GM20000 (cell line): ENCODE measurements at regions not wholly inside any gene's neighbourhood (a gene's known extent, or its start where the extent isn't known, plus 50 kb on each side); places are given as distances from the start of the nearest gene placed in this dataset.

Experiments
- DNase-seq: peaks from one replicate; pipeline ENCODE4 v3.0.0; 2012; ENCODE audit warnings: low spot score
- TF ChIP-seq, protein P1 (sequence below): IDR thresholded peaks from 2 replicates; pipeline ENCODE4 v1.5.1; 2012; ENCODE audit warnings: mild to moderate bottlenecking, control low read depth; ENCODE audit errors: extremely low read depth, missing control alignments

DNA sequence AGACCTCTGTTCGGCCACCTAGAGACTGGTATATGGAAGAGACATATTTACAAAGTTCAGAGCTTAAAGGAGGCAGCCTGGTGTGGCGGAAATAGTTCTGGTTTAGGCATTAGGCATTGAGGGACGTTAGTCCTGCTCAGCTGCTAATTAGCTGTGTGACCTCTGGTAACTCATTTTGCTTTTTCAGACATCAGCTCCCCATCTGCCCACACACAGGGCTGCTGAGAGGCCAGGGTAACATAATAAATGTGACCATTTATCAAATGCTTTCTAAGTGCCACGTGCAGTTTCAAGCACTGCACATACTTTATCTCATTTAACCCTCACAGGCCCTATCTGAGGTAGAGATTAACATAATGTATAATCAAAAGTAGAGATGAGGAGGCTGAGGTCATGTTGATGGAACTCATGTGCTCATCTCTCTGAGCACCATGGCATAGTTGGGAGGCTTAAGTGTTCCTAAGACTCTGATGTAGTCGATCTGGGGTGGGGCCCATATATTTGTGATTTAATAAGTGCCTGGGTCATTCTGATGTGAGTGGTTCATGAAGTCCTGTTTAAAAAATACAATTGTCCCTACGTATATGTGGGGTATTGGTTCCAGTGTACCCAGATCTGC lies 267.2 kb upstream of the PLXNA2 start:
- DNase-seq: no peak
- TF ChIP-seq, protein P1, sequence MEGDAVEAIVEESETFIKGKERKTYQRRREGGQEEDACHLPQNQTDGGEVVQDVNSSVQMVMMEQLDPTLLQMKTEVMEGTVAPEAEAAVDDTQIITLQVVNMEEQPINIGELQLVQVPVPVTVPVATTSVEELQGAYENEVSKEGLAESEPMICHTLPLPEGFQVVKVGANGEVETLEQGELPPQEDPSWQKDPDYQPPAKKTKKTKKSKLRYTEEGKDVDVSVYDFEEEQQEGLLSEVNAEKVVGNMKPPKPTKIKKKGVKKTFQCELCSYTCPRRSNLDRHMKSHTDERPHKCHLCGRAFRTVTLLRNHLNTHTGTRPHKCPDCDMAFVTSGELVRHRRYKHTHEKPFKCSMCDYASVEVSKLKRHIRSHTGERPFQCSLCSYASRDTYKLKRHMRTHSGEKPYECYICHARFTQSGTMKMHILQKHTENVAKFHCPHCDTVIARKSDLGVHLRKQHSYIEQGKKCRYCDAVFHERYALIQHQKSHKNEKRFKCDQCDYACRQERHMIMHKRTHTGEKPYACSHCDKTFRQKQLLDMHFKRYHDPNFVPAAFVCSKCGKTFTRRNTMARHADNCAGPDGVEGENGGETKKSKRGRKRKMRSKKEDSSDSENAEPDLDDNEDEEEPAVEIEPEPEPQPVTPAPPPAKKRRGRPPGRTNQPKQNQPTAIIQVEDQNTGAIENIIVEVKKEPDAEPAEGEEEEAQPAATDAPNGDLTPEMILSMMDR: no peak

DNA sequence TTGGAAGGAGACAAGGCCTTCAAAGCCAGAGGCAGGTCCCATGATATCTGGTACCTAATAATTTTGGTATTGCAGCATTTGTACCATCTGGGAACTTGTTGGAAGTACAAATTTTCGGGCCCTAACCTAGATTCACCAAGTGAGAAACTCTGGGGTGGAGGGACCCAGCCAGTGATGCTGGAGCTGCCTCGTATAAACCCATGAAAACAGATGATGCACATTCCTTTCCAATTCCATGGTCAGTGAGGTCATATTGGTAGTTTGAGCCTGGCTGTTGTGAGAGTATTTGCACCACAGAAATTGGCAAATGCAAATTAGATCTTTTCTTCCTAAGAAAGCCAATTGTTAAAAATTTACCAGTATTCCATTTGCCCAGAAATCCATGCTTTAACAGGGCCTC lies 269.6 kb upstream of the PLXNA2 start:
- DNase-seq: no peak
- TF ChIP-seq, protein P1: no peak

DNA sequence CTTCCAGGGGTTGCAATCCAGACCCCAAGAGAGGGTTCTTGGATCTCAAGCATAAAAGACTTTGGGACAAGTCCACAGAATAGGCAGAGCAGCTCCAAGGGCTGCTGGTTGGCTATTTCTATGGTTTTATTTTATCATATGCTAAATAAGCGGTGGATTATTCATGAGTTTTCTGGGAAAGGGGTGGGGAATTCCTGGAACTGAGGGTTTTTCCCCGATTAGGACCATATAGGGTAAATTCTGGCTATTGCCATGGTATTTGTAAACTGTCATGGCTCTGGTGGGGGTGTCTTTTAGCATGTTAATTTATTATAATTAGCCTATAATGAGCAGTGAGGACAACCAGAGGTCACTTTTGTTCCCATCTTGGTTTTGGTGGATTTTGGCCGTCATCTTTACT lies 270.9 kb upstream of the PLXNA2 start:
- TF ChIP-seq, protein P1: no peak
- DNase-seq: no peak

DNA sequence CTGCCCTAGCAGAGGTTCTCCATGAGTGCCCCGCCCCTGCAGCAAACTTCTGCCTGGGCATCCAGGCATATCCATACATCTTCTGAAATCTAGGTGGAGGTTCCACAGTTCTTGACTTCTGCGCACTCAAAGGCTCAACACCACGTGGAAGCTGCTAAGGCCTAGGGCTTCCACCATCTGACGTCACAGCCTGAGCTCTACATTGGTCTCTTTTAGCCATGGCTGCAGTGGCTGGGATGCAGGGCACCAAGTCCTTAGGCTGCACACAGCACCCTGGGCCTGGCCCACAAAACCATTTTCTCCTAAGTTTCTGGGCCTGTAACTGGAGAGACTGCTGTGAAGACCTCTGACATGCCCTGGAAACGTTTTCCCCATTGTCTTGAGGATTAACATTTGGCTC lies 272.6 kb upstream of the PLXNA2 start:
- TF ChIP-seq, protein P1: no peak
- no peak for DNase-seq

- TF ChIP-seq, protein P1: no peak
Measured at GRCh38 chr1:208520438-208521099, 276.4 kb upstream of the PLXNA2 start.

DNA sequence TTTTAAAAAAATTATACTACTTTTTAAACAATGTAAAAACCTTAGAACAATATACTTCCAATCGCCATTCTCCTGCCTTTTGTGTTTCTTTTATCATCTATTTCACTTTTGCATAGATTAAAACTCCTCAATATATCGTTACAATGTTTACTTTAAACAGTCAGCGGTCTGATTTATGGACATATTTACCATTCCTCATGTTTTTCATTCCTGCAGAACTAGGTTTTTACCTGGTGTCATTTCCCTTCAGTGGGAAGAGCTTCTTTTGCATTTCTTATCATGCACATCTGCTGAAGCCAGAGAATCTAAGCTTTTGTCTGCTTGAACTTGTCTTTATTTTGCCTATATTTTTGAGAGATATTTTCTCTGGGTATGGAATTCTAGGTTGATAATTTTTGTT lies 277.4 kb upstream of the PLXNA2 start:
- TF ChIP-seq, protein P1: no peak
- DNase-seq: no peak

More at GRCh38 chr1:208520438-208521099, 276.4 kb upstream of the PLXNA2 start:
- DNase-seq: no peak

DNA sequence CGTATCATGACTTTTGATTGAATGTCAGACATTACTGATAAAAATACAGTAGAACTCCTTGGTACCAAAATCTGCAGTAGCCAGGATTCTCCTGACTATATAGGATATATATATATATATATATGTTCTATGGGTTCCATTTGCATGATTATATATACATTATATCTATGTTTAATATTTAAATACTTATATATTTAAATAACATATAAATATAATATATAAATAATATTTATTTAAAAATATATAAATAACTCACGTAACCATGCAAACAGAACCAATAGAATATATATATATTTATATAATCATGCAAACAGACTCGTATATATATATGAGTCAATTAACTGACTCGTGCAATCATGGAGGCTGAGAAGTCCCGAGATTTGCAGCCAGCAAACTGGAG lies 278.8 kb upstream of the PLXNA2 start:
- TF ChIP-seq, protein P1: no peak
- no peak for DNase-seq
